DMS114 treated with DMSO at 0.1 percent for 48 hours (cell line): ENCODE measurements at regions not wholly inside any gene's neighbourhood (a gene's known extent, or its start where the extent isn't known, plus 50 kb on each side); places are given as distances from the start of the nearest gene placed in this dataset.

ENCODE experiments used
- DNase-seq: peaks from one replicate; lab custom pipeline; 2025; ENCODE audit not compliant: unreplicated experiment; lab: John Stamatoyannopoulos, UW

DNA sequence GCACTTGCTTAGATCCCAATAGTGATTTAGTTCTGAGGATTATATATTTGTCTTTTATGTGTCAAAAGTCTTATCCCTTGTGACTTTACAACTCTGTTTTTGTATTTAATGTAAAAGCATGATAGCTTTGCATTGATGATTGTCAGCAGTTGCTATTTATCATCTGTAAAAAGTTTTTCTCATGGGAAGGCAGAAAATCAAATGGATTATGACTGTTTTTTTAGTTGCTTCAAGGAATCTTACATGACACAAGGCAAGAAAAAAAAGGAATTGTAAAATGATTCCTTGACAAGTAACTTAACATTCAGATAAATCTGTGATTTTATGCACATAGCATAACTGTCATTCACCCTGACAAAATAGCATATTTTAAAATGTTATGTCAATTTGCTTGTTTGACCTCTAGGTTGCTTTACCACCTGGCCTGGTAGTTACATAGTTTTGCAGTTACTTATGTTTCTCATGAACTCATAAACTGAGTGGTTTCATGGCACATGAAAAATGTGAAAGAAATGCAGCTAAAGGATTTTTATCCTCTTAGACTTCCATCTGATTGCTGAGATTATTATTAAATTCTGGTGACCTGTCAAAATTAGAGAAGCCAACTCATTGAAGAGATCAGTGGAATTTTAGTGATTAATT, 622.6 kb downstream of the ADGRL2 start:
- DNase-seq: no peak

DNA sequence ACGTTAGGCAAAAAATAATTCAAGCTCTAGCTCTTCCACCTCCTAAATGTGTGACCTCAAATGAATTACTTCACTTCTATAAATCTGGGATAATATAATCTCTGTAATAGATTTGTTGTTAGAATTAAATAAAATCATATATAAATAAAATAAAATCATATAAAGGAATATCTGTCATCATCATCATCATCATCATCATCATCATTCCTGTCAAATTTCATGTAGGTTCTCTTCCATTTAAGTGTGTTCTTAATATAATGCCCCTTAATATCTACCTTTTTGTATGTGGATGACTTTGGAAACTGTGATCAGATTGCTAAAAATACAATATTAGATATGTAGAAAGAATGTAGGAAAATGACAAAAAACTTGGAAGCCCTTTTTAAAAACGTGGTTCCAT, 621.0 kb downstream of the ADGRL2 start:
- no peak for DNase-seq

DNA sequence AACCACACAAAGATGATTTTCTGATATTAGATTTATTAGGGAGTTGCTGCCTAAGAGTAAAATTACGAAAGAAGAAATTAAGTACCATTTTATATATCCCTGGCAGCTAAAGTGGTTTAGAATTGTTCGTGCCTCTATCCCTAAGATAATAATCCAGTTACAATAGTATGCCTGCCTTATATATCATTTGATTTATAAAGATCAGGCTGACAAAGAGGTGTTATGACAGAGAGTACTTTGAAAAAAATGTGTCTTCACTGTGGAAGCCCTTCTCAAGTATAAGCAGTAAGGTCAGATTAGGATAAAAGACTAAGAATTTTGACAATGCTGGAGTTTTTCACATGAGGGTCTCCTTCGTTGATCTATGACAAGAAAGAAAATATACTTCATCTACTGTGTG, 619.9 kb downstream of the ADGRL2 start:
- no peak for DNase-seq

DNA sequence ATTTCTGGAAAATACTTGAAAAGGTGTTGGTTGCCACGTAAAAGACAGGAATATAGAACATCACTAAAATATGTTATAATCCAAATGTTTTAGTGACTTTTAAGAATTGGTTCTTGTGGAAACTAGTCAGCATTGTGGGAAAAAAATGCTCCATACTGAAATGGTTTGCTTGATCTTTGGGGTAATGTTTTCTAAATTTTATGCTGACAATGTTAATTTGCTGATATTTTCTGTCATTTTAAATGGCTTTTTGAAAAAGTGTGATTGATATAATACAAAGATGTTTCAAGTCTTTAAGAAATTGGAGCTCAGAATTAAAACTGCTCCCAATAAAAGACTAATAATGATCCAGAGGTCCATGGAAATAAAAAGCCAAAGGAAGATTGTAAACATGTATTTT, 610.9 kb downstream of the ADGRL2 start:
- DNase-seq: no peak

DNA sequence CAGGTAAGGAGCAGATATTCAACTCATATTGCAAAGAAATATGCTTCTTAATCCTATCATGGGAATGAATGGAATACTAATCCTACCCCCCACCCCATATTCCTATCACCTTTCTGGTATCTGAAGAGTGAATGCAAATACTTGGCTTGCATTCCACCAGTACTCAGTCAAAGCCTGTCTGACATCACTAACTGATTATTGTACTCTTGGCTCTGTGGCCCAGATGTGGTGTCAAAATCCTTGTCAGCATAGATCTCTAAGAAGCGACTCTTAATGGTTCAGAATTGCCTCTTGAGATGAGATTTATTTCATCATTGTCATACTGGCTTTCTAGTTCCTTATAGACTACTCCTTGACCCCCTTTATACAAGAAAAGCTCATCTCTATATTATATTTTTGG, 604.6 kb downstream of the ADGRL2 start:
- DNase-seq: no peak

DNA sequence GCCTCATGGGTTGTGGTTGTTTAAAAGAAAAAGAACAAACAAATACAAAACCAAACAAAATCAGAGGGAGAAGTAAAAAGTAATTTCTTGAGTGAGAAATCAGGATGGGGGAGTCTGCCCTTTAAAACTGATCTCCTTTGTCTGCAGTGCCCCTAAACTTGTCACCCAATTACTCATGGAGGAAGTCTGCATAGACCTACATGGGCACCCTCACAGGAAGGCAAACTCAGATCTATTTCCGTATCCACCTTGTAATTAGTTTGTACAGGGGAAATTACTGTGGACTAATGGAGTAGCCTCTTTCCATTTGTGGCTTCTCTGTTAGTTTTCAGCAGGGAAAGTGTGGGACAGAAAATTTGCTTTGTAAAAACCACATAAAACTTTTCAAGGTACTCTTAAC, 600.4 kb downstream of the ADGRL2 start:
- DNase-seq: no peak

- DNase-seq: no peak
Measured at GRCh38 chr1:82400521-82400920, 599.8 kb downstream of the ADGRL2 start.

GRCh38 chr1:82399093-82399492, 598.4 kb downstream of the ADGRL2 start:
- no peak for DNase-seq

DNA sequence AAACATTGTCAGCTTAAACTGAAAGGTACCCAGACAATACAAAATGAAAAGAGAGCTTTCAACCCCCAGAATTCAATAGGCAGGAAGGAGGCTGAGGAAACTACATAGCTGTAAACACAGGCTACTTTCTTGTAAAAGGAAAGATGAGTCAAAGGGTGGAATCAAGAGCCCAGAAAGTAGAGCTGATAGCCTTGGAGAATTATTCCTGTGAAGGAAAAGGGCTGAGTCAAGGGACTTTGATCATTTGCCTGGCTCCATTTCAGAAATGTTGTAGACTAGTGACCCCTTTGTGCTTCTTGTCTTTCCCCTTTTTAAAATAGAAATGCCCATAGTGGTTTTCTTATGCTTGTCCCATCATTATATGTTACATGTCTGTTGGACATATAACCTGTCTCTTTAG, 597.6 kb downstream of the ADGRL2 start:
- DNase-seq: no peak

- no peak for DNase-seq
Measured at GRCh38 chr1:82395440-82395839, 594.7 kb downstream of the ADGRL2 start.

GRCh38 chr1:82392946-82393345, 592.2 kb downstream of the ADGRL2 start:
- no peak for DNase-seq

- DNase-seq: no peak
Measured at GRCh38 chr1:82392513-82392912, 591.8 kb downstream of the ADGRL2 start.

- no peak for DNase-seq
Measured at GRCh38 chr1:82391712-82392111, 591.0 kb downstream of the ADGRL2 start.

GRCh38 chr1:82390627-82391026, 589.9 kb downstream of the ADGRL2 start:
- DNase-seq: no peak

DNA sequence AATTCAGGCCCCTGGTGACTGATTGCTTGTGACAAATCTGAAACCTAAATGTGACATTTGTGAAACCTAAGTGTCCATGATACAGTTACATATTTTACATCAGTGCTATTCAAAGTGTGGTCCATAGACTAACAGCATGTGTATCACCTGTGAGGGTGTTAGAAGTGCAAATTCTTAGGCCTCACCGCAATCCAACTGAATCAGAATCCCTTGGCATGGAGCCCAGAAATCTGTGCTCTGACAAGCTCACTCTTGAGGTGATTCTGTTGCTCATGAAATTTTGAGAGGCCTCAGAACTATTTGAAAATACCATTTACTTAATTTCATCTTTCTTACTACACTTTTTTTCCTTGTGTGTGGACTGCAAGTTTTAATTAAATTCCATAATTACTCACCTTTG, 587.9 kb downstream of the ADGRL2 start:
- no peak for DNase-seq

- no peak for DNase-seq
Measured at GRCh38 chr1:82387012-82387366, 586.3 kb downstream of the ADGRL2 start.

DNA sequence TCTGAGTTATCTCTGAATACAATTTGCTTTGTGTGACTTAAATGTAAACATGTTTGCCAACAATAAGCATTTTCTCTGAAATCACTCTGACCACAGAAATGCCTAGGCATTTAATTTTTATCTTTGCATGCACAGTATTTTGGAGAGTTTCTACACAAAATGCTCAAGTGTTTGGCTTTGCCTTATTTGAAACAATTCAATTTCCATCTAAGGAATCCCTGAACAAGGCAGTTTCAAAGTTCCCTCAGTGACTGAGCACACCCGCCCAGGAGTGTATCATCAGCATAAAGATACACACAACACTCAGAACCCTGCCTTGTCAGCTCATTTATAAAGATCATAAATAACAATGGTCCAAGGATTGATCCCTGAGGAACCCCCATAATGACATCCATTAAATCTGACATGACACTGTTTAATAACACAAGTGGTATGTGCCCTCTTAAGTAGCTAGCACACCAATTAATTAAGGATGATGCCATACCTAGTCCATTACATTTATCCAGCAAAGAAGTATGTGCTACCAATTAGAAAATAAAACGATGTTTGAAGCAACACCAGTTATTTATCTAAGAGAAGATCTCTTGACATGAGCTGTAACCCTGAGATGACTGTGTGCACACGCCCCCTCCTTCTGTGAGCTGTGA, 585.8 kb downstream of the ADGRL2 start:
- DNase-seq: no peak

DNA sequence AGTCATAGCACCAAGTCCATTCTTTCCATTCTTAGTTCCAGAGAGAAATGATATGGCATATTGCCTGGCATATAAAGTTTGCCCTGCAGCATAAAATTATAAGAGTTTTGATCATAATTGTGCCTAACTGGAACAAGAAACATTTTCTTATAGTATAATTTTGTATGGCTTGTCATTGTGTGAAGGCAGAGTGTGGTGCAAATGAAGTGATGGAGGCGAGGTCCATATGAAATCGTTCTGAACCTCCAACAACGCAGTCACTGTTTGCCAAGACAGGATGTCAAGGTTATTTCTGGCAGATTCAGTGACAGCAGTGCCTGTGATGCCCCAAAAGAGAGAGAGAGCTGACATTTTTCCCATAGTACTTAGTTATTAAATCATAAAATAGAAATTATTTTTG, 584.0 kb downstream of the ADGRL2 start:
- no peak for DNase-seq

GRCh38 chr1:82377201-82377884, 576.6 kb downstream of the ADGRL2 start:
- DNase-seq: no peak

- DNase-seq: no peak
Measured at GRCh38 chr1:82373710-82374109, 573.0 kb downstream of the ADGRL2 start.

DNA sequence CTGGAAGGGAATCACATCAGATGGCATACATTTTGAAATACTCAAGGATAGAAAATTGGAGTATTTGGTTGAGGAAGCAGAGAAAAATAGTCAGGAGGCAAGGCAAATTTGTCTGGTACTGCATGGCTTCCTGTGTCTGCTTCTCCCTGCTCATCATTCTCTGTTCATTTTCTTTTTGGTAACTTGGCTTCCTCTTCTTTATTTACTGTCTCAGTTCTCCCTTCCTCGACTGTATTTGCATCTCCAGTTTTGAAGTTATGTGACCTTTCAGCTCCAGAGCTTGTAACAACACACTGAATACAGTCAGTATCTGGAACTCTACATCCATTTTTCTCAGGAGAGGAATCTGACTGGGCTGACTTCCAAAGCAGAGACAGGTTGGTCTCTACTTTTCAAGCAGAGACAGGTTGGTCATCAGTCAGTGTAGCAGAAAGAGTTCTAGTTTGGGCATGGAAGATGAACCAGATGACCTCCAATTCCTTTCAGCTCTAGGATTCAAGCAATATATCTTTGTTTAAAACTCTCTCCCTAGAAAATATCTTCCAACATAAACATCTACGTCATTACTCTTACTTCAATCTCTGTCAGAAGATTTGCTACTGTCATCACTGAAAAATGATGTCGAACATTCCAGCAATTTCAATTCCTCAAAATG, 571.2 kb downstream of the ADGRL2 start:
- DNase-seq: no peak

DNA sequence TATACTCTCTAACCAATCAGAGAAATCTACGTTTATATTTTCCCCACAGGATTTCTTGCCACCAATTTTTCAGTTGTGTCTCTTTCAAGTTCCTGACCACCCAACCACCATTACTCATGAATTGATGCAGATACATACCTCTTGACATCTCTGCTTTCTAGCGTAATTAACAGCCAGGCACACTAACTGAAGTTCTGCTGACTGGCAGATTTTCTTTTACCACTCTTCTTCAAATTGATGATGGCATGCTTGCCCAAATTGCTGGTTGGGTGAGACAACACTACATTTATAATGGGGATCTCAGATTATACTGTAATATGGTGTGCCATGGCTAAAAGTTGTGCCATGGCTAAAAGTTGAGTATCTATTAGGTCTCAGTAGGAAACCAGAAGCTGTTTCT, 566.7 kb downstream of the ADGRL2 start:
- no peak for DNase-seq
